Left colon (tissue), 2 donors: ENCODE measurements at regions not wholly inside any gene's neighbourhood (a gene's known extent, or its start where the extent isn't known, plus 50 kb on each side); places are given as distances from the start of the nearest gene placed in this dataset.

Experiments
- ATAC-seq: fragments of 200-7000 bp; cut with Tn5 transposase; one replicate; pipeline ENCODE4 v1.9.1; 2020; ENCODE audit warnings: mild to moderate bottlenecking, moderate library complexity
- DNase-seq, 2 donors: peaks; one replicate each; pipeline ENCODE4 v3.0.0-alpha.2; 2020
- intact Hi-C, 2 donors: fragments of 100-400 bp; cut with DNase I in 1 of 2; cut with micrococcal nuclease in 1 of 2; formaldehyde crosslinking; loops; one replicate each; pipeline versions ENCODE4 v1.11.2 to v1.14.0; 2022; cut with DNase I, micrococcal nuclease
- donor health status: DM: no; HTN: no; CAD: no.
- donor health status: DM: yes; HTN: yes; CAD: no.

DNA sequence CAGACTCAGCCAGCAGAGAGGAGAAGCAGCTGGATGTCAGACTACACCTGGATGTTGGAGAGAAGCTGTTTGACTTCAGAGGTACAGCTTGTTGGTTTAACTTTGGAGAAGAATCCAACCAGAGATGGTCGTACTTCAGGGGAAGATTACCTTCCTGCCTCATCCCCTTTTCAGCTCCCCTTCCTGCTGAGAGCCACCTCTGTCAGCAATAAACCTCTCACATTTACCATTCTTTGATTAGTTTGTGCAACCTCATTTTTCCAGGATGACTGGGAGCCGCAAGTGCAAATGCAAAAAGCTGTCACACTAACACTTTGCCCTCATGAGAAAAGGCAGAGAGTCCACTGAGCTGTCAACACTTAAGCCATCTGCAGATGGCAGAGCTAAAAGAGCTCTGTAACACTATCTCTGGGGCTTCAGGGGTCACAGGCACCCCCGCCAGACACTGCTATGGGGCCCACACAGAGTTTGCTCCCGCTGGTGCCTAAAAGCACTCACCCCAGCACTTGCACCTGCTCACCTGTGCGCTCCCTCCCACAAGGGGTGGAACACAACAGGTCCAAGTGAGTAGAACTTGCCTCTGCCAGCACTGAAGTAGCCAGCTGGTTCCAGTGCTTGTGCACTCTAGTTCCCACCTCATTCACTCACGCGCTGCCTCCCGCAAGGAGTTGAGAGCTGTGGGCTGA is 391.7 kb downstream of the METTL4 start:
- ATAC-seq, result no peak
- intact Hi-C loops, result no loop called here
- no peak for DNase-seq

DNA sequence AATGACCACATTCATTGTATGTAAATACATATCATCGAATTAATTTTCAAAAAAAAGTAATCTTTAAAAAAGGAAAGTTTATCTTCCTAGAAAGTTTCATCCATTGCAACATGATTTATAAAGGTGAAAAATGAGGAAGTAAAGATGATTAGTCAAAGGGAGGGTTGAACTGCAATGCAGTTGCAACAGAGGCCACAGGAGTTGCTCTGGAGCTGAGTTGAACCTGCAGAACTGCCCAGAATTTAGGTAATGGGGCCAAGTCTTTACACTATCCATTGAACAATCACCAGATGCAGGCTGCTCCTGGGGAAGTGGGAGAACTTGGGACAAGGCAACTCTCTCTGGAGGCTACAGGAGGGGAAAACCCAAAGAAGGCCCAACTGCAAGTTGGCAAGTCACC is 390.7 kb downstream of the METTL4 start:
- no peak for ATAC-seq
- intact Hi-C loops, result no loop called here
- DNase-seq, result no peak

DNA sequence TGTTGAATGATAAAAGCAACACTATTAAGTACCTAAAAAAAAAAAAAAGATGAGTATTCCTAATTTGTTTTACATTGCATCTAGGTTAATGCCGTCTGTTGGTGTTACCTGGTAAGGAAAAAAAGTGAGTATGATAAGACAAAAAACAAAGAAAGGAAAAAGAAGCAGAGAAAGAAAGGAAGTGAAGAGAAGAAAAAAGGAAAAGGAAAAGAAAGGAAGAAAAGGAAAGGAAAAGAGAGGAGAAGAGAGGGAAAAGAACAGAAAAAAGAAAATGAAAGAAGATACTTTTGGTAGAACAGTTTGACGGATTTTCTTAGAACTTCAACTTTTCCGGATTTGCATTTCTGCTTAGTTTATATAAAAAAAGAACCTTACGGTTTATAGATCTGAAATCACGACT is 387.9 kb downstream of the METTL4 start:
- no peak for ATAC-seq
- no peak for DNase-seq
- intact Hi-C loops, result no loop called here

DNA sequence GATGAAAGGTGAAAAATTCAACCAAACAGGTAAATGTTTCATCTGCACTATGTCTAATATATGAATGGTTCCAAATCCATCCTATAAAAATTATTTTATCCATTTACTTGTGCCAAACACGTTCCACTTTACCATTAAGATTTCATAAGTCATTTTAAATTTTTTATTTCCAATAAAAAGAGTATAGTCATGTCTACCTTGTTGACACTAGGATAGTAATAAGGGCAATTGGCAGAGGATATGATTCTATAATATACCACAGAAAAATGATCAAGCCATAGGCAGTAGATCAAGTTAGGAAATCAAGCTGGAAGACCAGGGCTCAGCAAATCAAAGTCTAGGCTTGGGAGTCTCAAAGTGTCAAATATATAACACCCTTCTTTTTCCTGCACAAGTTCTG is 384.3 kb downstream of the METTL4 start:
- DNase-seq (no peak), ATAC-seq (no peak)
- intact Hi-C loops, result no loop called here

DNA sequence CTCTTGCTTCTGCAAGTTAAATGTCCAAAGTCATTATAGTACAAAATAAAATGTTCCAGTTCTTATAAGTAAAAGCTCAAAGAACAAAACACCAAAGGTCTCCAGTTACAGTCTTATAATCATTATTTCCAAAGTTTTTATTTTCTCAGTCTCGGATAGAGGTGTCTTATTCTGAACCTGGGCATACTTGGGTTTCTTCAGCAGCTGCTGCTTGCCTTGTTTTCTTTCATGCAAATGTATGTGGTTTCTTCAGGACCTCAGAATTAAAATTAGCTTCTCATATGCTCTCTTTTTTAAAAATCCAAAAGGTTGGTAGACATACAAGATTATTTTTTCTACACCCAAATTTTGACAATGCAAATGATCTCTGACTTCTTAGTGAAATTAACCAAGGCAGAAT is 383.0 kb downstream of the METTL4 start:
- ATAC-seq (no peak), DNase-seq (no peak)
- intact Hi-C loops, result no loop called here

DNA sequence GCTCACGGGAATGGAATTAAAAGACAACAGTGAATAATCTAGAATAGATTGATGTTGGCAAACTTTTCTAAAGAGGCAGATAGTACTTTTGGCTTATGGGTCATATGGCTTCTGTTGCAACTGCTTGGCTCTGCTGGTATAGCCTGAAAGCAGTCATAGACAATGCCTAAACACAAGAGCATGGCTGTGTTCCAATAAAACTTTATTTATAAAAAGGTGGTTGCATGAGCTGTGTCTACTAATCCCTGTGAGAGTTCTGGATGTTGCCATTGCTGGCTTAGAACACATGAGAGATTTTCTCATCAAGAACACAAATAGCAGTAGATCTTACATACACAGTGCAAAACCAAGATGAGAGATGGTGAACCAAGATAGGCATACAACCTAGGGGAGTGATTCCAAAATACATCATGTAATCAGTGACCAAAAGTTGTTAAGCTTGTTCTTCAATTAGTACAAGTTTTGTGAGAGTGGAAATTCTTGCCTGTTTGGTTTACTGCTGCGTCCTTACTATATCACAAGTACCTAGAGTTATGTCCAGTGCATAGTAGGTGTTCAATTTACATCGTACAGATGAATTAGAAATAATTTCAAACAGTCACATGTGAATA is 380.0 kb downstream of the METTL4 start:
- no peak for ATAC-seq
- intact Hi-C loops, result no loop called here
- no peak for DNase-seq

DNA sequence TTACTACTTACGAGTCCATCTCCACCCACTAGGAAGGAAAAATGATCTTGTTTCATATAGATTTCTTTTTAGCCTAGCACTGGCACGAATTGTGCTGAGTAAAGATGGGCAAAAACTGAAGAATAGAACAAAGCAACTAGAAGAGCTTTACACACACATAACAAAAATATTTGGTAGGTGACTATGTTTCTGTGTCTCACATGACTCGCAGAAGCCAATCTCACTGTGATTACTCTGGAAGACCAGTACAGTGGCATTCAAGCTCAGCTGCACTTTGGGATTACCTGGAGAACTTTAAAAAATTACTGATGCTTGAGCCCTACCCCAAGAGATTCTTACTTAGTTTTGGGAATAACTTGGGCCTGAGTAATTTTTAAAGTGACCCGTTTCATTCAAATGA is 378.7 kb downstream of the METTL4 start:
- intact Hi-C loops, result no loop called here
- ATAC-seq (no peak), DNase-seq (no peak)

DNA sequence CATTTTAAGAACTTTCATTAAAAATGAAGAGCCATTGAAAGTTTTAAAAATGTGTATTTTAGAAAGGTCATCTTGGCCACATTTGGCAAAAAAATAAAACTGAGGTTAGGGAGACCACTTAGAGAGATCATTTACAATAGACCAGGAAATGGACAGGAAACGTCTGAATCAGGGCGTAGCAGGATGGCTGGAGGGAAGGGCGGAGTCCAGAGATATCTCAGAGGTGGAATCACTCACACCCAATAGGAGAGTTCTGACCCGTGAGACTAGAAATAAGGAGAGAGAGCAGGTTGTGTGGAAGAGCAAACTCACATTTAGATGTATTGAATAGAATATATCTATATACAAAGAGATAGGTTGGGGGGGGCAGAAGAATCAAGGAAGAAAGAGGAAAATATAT is 373.4 kb downstream of the METTL4 start:
- DNase-seq (no peak), ATAC-seq (no peak)
- intact Hi-C loops, result no loop called here

DNA sequence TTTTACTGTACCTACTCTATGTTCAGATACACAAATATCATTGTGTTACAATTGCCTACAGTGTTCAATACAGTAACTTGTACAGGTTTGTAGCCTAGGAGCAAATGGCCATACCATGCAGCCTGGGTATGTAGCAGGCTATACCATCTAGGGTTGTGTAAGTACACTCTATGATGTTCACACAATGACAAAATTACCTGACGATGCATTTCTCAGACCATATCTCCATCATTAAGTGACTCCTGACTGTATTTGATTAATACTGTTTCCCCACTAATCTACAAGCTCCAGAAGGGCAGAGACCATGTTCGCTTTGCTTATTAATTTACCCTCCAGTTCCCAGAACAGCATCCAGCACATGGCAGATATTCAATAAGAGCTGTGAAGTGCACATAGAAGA is 372.2 kb downstream of the METTL4 start:
- intact Hi-C loops, result no loop called here
- ATAC-seq (no peak), DNase-seq (no peak)

DNA sequence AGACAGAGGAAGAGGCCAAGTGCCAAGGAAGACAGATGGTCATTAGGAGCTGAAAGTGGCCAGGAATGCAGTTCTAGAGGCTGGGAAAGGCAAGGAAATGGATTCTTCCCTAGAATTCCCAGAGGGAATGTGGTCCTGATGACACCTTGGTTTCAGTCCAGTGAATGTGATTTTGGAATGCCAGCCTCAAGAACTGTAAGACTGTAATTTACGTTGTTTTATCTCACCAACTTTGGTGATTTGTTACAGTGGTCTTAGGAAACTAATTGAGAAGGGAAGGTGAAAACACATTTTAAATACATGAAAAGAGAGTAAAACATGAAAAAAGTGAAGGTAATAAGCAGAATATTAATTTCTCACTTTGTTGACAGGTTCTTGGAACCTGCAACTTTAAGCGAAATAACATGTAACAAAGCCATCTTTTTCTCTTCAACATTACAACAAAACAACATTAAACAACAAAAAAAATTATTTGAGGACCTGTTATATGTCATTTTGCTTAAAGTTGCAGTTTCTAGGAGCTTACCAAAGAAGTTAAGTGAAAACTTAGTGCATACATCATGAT is 370.2 kb downstream of the METTL4 start:
- DNase-seq (no peak), ATAC-seq (no peak)
- intact Hi-C loops, result no loop called here

DNA sequence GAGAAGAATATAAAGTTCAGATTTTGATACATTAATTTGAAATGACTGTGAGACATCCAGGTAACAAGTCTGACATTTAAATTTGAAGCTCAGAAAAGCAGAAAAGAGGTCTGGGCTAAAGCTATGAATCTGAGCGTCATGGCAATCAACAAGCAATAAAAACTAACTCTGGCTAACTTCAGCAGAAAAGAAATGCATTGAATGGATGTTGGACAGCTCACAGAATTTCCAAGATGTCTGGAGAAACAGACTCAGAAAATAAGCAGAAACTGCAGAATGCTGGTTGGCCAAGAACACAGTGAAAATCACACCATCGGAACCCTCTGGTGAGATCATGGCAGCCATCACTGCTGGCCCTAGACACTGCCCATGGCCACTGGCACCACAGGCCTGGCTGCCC is 366.6 kb downstream of the METTL4 start:
- ATAC-seq, result no peak
- no peak for DNase-seq
- intact Hi-C loops, result no loop called here

DNA sequence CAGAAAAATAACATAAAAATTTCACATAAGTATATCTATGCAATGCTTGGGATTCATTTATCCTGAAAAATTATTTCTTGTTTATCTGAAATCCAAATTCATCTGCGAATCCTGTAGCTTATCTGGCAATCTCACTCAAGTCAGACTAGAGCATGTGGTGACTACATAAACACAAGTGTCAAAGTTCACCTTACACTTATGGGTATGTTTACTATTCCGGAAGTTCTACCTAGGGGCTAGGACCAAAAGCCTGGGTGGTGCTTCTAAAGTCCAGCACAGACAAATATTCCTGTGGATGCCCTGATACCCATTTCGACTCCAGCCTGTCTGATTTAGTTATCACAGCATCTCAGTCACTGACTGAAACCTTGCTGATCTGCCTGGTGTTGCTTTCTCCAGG is 364.0 kb downstream of the METTL4 start:
- intact Hi-C loops, result no loop called here
- no peak for DNase-seq
- ATAC-seq, result peak; percentile 34

DNA sequence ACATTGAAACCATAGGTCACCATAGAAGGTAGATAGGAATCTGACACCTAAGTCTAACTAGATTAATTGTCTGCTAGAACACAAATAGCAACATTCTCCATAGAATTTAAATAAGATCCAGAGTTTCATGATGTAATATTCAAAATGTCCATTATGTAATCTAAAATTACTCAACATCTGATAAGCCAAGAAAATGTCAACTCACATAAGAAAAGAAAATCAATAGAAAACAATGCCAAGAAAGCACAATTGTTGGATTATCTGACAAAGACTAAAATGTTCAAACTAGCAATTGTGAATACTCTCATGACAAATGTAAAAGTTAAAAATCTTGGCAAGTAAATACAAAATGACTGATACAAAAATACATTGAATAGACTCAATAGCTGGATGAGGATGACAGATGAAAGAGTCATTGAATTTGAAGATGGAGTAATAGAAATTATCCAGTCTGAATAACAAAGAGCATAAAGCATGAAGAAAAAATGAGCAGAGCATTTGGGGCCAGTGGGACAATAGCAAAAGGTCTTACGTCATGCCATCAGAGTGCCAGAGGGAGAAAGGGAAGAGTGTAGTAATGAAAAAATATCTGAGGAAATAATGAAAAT is 358.6 kb downstream of the METTL4 start:
- ATAC-seq, result no peak
- DNase-seq, result no peak
- intact Hi-C loops, result no loop called here

DNA sequence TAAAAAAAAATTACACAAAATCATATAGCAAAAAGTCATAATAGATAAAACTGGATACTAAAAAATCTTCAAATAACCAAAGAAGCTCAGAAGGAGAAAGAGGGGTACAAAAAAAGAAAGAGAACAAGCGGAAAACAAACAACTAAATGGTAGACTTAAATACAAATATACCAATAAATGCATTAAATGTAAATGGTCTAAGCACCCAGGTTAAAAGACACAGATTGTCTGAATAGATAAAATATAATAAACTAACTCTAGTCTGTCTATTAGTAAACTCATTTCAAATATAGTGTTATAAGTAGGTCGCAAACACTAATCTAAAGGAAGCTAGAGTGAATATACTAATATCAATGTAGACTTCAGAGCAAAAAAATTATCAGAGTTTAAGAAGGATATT is 357.4 kb downstream of the METTL4 start:
- intact Hi-C loops, result no loop called here
- no peak for DNase-seq
- no peak for ATAC-seq

DNA sequence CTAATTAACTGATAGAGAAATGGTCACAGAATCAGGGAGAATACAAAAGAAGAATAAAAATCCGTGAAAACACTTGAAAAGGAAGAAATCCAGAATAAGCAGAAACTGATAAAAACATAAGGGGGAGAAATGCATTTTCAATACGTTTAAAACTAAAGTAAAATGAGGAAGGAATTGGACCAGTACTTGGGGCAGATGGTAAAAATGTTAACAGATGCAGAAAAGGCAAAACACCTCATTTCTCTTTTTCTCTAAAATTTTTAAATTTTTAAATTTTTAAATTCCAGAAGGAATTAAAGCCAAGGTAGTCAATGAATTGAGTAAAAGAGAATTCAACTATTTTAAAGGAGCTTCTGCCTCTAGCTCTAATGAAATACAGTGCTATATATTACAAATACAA is 353.9 kb downstream of the METTL4 start:
- DNase-seq, result no peak
- intact Hi-C loops, result no loop called here

DNA sequence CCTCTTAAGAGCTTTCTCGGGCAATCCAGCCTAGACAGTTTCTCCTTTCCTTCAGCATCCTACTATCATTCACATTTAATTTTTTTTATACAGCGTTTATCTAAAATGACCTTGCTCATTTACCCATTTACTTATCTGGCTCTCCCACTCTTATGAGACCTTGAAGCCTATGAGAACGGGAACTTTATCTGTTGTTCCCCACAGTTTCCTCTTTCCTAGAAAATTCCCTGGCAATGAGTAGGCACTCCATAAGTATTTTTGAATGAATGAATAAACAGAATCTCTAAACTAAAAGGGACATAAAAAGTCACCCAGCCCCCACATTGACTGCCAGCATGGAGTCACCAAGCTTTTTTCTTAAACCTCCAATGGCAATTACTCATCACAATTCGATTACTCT is 353.2 kb downstream of the METTL4 start:
- intact Hi-C loops, result no loop called here
- no peak for ATAC-seq
- no peak for DNase-seq

More for the DNA sequence above, 353.9 kb downstream of the METTL4 start:
- no peak for ATAC-seq

DNA sequence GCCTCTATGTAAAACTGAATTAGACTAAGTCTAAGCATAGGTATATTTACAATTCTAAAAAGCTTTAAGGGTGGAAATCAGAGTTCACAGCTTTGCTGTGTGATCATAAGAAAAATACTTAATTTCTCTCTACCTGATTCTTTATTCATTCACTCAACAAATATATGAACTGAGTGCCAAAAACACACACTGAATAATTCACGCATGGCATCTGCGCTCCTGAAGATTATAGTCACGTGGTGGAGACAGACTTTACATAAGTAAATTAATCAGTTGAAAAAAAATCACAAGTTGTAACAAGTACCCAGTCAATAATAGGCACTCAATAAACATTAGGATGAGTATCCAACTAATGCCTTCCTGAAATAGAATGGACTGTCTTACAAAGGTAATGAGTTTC is 351.6 kb downstream of the METTL4 start:
- no peak for ATAC-seq
- no peak for DNase-seq
- intact Hi-C loops, result no loop called here

DNA sequence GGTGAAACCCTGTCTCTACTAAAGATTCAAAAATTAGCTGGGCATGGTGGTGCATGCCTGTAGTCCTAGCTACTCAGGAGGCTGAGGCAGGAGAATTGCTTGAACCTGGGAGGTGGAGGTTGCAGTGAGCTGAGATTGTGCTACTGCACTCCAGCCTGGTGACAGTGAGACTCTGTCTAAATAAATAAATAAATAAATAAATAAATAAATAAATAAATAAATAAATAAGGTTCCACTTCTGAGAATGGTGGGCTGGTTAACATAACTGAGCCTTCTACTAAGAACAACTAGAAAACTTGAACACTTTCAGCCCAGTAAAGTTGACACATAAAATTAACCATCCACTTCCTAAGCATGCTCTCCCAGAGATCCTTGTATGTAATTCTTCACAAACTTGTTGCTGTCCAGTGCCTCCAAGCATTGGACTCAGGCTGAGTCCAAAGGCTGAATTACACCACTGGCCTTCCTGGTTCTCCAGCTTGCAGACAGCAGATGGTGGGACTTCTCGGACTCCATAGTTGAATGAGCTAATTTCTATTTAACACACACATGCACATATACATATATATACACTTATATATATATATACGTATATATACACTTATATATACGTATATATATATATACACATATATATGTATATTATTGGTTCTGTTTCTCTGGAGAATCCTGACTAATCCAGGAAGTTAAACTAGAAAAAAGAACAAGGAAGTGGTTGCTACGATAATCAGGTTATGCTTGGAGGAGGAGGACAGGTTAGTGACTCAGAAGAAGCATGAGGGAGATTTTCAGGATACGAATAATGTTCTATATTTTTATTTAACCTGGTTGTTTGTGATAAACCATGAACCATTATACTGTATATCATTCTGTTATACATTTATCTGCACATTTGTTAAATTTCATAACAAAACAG is 348.8 kb downstream of the METTL4 start:
- ATAC-seq (peak; percentile 95), DNase-seq (peak; percentile 7 to 57)
- intact Hi-C loops, result no loop called here

DNA sequence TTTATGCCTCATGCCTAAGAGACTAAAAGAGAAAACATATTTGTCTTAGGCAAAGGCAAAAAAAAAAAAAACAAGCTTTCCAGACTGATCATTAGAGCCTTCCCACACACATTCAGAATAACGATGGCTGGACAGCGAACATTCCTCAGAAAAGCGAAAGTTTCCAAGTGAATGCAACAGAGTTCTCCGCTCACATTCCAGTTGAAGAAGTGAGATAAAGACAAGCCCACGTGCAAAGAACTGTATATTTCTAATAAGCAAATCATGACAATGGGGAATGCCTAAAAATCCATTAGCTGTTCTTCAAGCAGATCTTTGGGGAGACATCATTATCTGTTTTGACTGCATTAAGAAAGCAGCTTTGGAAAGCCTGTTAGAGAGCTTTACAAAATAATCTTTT is 347.9 kb downstream of the METTL4 start:
- DNase-seq, result no peak
- no peak for ATAC-seq
- intact Hi-C loops, result no loop called here
